Stromal cell of bone marrow (primary cell): ENCODE measurements at regions not wholly inside any gene's neighbourhood (a gene's known extent, or its start where the extent isn't known, plus 50 kb on each side); places are given as distances from the start of the nearest gene placed in this dataset.

ENCODE experiments used
- DNase-seq: peaks from one replicate; pipeline ENCODE4 v3.0.0-alpha.2; 2012; ENCODE audit warnings: low read depth

- DNase-seq: no peak
Observed at GRCh38 chr15:95085056-95085455, 853.7 kb downstream of the MCTP2 start.

GRCh38 chr15:95086531-95087252 lies 855.3 kb downstream of the MCTP2 start:
- DNase-seq: peak; percentile 21

- DNase-seq: no peak
Observed at GRCh38 chr15:95087253-95087609, 855.9 kb downstream of the MCTP2 start.

- DNase-seq: no peak
Observed at GRCh38 chr15:95091444-95091843, 860.1 kb downstream of the MCTP2 start.

DNA sequence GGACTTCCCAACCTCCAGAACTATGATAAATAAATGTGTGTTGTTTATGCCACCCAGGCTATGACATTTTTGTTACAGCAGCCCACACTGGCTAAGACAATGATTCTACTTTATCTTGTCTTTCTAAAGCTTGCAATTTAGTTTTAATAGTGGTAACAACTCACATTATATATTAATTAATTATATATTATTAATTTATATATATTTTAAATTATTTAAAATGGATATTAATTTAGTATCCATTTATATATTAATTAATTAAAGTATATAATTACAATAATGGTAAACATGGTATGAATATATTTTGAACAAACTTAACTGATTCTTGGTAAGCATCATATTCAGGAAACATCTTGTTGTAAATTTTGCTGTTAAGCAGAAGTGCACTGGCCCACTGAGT lies 863.9 kb downstream of the MCTP2 start:
- DNase-seq: no peak

GRCh38 chr15:95096651-95097050 lies 865.3 kb downstream of the MCTP2 start:
- no peak for DNase-seq

GRCh38 chr15:95097361-95097760 lies 866.0 kb downstream of the MCTP2 start:
- no peak for DNase-seq

GRCh38 chr15:95105229-95105628 lies 873.9 kb downstream of the MCTP2 start:
- no peak for DNase-seq

DNA sequence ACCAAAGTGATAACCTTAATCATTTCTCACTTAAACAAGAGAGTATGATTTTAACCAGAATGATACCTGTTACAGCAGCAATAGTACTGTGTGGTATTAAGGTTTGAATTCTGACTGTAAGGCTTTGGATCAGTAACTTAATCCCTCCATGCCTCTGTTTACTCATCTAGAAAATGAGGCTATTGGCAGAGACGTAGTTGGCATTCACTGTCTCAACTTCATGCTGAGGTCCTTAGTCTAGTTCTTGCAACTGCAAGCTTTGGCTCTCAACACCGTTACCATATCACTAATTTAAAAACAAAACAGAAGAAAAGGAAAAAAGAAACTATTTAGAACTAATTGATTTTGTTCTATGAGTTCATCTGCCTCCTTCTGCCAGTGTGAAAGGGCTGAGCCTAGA lies 875.4 kb downstream of the MCTP2 start:
- no peak for DNase-seq

DNA sequence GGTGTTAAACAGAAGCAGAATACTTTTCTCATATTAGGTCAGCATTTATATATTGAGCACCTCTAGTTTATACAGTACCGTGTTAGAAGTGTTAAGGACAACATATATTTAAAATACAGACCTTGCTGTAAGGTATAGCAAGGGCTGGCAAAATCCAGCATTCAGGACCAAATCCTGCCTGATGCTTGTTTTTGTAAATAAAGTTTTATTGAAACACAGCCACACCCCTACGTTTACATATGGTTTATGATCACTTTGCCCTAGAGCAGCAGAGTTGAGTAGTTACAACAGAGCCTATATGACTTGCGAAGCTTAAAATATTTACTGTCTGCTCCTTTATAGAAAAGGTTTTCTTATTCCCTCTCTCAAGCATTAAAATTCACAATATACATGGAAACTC lies 877.3 kb downstream of the MCTP2 start:
- no peak for DNase-seq

DNA sequence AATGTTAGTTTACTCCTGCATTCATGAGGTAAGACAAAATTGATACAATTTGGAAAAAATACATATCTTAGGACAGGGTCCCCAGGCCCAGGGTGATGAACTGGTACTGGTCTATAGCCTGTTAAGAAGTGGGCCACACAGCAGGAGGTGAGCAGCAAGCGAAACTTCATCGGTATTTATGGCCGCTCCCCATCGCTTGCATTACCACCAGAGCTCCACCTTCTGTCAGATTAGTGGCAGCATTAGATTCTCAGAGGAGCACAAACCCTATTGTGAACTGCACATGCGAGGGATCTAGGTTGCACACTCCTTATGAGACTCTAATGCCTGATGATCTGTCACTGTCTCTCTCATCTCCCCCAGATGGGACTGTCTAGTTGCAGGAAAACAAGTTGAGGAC lies 880.6 kb downstream of the MCTP2 start:
- no peak for DNase-seq

DNA sequence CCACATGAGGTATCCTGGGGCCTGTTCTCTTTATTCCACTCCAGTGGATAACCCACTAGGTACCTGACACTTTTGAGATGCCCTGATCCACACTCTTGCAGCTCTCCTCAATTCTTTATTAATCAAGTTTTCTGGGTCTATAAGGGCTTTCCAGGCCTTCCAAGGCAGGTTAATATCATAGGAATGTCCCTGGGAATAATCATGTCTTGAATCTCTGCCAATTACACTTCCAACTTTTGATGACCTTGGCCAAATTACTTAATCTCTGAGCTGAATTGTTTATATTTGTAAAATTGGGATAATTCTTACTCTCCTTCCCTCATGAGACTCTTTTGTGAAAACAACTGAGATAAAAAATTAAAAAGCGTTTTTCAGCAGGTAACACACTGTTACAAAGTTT lies 881.7 kb downstream of the MCTP2 start:
- DNase-seq: no peak

DNA sequence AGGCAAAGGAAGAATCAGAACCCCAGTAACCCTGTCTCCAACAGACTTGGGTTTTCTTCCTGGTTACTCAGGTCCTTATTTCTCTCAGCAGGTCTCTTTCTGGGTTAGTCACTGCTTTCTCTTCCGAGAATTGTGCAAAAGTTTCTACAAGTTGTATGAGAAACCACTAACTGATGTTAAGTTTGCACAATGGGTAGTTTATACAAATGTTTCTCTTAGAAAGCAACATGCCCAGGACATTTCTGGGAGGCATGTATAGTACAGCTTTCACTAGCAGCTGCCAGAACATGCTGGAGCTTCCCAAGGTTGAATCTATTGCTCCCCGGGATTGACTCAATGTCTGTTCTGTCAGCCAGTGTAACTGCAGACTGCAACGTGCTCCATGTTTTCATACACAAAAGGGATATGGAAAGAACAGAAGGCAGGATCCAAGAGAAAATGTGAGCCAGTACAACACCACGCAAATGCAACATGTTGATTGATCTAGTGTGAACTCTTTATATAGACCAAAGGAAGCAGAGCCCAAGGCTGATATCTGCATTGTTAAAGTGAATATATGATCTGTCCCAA lies 887.8 kb downstream of the MCTP2 start:
- DNase-seq: no peak

DNA sequence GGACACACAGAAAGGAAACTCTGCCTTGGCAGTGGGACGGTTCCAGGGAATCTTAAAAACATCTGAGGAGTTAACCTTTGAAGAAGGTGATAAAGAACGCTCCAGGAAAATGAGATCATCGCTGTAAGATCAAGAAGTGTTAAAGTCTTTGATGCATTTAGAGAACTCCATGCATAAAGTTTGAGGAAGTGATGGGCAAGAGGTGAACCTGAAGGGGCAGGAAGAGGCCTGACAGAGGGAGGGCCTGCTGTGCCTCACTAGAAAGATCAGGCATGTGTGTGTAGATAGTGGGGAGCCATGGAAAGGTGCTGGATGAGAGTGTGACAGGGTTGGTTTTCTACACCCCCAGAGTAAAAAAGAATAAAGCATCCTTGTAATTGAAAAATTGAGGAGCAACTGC lies 889.2 kb downstream of the MCTP2 start:
- no peak for DNase-seq

DNA sequence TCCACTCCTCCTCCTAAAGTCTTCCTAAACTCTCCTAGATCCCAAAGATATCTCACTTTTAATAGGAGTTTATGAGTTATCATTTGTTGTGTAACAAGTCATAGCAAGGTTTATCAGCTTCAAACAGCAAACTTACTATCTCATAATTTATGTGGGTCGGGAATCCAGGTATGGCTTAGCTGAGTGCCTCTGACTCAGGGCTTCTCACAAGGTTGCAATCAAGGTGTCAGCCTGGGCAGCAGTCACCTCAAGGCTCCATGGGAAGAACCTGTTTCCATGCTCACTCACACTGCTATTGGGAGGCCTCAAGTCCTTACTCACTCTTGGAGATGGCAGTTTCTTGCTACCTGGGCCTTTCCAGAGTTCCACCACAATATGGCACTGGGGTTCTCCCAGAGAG lies 889.8 kb downstream of the MCTP2 start:
- no peak for DNase-seq

DNA sequence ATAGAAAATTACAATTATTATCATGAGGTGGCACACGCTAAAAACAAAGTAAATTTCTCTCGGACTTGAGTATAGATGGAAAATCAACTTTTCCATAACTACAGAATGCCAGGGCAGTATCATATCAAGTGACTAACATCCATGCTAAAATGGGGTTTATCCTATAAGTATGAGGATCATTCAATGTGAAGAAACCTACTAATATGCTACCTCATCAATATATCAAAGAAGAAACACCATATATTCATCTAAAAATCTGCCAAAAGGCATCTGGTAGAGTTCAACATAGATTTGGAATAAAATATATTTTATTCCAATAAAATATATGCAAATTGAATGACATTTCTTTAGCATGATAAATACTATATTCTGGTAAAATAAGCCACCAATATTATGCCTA lies 894.4 kb downstream of the MCTP2 start:
- DNase-seq: no peak

DNA sequence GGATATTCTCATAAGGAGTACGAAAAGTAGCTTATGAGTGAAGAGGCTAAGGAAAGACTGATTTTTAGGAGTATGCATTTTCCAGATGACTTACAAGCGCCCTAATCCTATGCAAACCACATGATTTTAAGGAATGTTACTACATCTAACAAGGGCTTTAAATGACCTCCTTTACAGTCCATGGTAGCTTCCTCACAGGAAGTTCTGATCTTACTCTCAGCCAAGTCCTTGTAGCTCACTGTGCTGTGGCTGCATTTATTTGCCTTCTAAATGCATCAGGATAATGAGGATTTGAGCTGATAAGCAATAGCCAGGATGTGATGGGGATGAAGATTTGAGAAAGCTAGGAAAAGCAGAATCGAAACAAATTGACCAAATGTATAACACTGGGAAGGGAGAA lies 896.0 kb downstream of the MCTP2 start:
- no peak for DNase-seq

GRCh38 chr15:95129574-95129973 lies 898.2 kb downstream of the MCTP2 start:
- DNase-seq: peak; percentile 19

- no peak for DNase-seq
Observed at GRCh38 chr15:95131131-95131556, 899.8 kb downstream of the MCTP2 start.

DNA sequence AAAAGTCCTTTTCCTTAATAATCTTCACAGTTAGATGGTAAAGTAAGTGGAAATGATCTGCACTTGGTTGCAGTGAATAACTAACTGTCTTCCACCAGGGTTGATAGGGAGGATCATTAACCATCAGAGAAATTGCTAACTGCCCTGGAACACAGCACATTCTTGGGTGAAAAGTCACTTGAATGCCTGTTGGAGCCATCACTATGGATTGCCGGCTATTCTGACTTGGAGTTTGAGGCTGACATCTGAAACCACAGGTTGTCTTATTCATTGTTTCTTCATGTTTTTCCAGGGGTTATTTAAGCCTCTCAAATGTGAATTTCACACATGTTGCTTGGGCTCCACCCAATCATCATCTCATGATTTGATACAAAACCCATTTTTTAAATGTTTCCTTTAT lies 901.4 kb downstream of the MCTP2 start:
- peak; percentile 44 for DNase-seq

- no peak for DNase-seq
Observed at GRCh38 chr15:95134431-95135110, 903.2 kb downstream of the MCTP2 start.

- DNase-seq: no peak
Observed at GRCh38 chr15:95138604-95139270, 907.4 kb downstream of the MCTP2 start.

- DNase-seq: peak; percentile 18
Observed at GRCh38 chr15:95141486-95141885, 910.1 kb downstream of the MCTP2 start.
